ENCODE measurements at regions not wholly inside any gene's neighbourhood (a gene's known extent, or its start where the extent isn't known, plus 50 kb on each side); places are given as distances from the start of the nearest gene placed in this dataset.

- H3K27ac Mint-ChIP-seq = no peak overlapping the region
- peaks cover 4% of the 10 kb centered on the region for H3K9me3 Mint-ChIP-seq (ENCODE audit: low read depth)
- H3K27me3 Mint-ChIP-seq = no peaks in the 10 kb centered on the region
Observed at GRCh38 chr7:113825832-113826231, 93.0 kb downstream of the PPP1R3A start.

GRCh38 chr7:113824117-113824823, 94.5 kb downstream of the PPP1R3A start:
- Mint-ChIP-seq H3K9me3 (ENCODE audit: low read depth) (peaks cover 4% of the 10 kb centered on the region), H3K4me3 (no peak overlapping the region), H3K27me3 (no peaks in the 10 kb centered on the region), H3K36me3 (no peaks in the 10 kb centered on the region), H3K4me1 (ENCODE audit: low read depth) (no peaks in the 10 kb centered on the region), H3K27ac (no peak overlapping the region)

More at GRCh38 chr7:113825832-113826231, 93.0 kb downstream of the PPP1R3A start:
- Mint-ChIP-seq H3K36me3 (no peaks in the 10 kb centered on the region), H3K4me3 (no peak overlapping the region), H3K4me1 (ENCODE audit: low read depth) (no peaks in the 10 kb centered on the region)

GRCh38 chr7:113819474-113819873, 99.3 kb downstream of the PPP1R3A start:
- no peak overlapping the region for H3K27ac Mint-ChIP-seq

DNA sequence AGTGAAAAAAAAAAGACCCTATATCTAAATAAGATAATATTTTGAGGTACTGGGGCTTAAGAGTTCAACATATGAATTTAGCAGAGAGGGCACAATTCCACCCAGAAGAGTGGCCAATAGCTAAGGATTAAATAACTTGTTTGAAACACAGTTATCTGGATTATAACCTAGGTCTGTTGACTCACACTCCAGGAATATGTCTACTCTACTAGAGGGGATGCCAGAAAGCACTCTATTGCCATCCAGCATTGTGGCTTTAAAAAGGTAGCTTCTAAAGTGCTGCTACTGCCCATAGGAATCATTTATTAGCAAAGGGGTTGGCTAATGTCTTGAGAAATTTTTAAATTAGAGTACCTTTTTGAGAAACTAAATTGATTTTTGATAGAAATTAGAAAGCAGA, 102.2 kb downstream of the PPP1R3A start:
- no peaks in the 10 kb centered on the region for H3K4me1 Mint-ChIP-seq (ENCODE audit: low read depth)
- no peak overlapping the region for H3K4me3 Mint-ChIP-seq
- H3K9me3 Mint-ChIP-seq (ENCODE audit: low read depth) = no peaks in the 10 kb centered on the region
- no peaks in the 10 kb centered on the region for H3K27me3 Mint-ChIP-seq
- no peaks in the 10 kb centered on the region for H3K36me3 Mint-ChIP-seq
- no peak overlapping the region for H3K27ac Mint-ChIP-seq

More at GRCh38 chr7:113819474-113819873, 99.3 kb downstream of the PPP1R3A start:
- no peak overlapping the region for H3K4me3 Mint-ChIP-seq
- H3K9me3 Mint-ChIP-seq (ENCODE audit: low read depth) = no peaks in the 10 kb centered on the region
- no peaks in the 10 kb centered on the region for H3K4me1 Mint-ChIP-seq (ENCODE audit: low read depth)
- H3K27me3 Mint-ChIP-seq = no peaks in the 10 kb centered on the region
- H3K36me3 Mint-ChIP-seq = no peaks in the 10 kb centered on the region

GRCh38 chr7:113813471-113813870, 105.3 kb downstream of the PPP1R3A start:
- Mint-ChIP-seq H3K27me3 (no peaks in the 10 kb centered on the region), H3K36me3 (no peaks in the 10 kb centered on the region), H3K27ac (no peak overlapping the region), H3K4me3 (no peak overlapping the region), H3K4me1 (ENCODE audit: low read depth) (no peaks in the 10 kb centered on the region), H3K9me3 (ENCODE audit: low read depth) (no peaks in the 10 kb centered on the region)

GRCh38 chr7:113812591-113813255, 106.1 kb downstream of the PPP1R3A start:
- Mint-ChIP-seq H3K36me3 (no peaks in the 10 kb centered on the region), H3K9me3 (ENCODE audit: low read depth) (no peaks in the 10 kb centered on the region), H3K4me3 (no peak overlapping the region), H3K27me3 (no peaks in the 10 kb centered on the region), H3K4me1 (ENCODE audit: low read depth) (no peaks in the 10 kb centered on the region), H3K27ac (no peak overlapping the region)

DNA sequence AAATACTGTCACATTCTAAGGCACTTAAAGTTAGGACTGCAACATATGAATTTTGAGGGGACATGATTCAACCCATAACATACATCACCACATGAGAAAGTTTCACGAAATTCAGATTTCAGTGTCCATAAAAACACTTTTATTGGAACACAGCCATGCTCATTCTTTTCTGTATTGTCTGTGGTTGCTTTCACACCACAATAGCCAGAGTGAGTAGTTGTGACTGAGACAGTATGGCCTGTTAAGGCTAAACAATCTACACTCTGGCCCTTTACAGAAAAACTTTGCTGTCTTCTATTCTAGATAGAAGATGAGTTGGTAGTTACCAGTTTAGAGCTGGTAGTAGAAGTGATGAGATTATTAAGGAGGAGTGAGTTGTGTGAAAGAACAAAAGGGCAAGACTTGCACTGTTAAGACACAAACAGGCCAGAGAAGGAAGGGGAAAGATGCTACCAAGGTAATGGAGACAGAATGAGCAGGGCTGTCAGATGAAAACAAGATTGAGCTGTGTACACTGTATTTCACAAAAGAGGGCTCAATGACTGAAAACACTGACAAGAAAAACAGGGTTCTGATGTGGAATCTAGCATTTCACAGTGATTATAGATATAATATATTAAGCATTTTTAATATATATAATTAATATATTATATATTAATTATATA, 108.6 kb downstream of the PPP1R3A start:
- Mint-ChIP-seq H3K27me3 (no peaks in the 10 kb centered on the region), H3K4me1 (ENCODE audit: low read depth) (no peaks in the 10 kb centered on the region), H3K9me3 (ENCODE audit: low read depth) (no peaks in the 10 kb centered on the region), H3K4me3 (no peak overlapping the region), H3K27ac (no peak overlapping the region), H3K36me3 (no peaks in the 10 kb centered on the region)

- H3K27me3 Mint-ChIP-seq = no peaks in the 10 kb centered on the region
- no peaks in the 10 kb centered on the region for H3K9me3 Mint-ChIP-seq (ENCODE audit: low read depth)
- no peaks in the 10 kb centered on the region for H3K36me3 Mint-ChIP-seq
- H3K4me1 Mint-ChIP-seq (ENCODE audit: low read depth) = no peaks in the 10 kb centered on the region
- no peak overlapping the region for H3K27ac Mint-ChIP-seq
- no peak overlapping the region for H3K4me3 Mint-ChIP-seq
Observed at GRCh38 chr7:113809581-113809980, 109.2 kb downstream of the PPP1R3A start.

DNA sequence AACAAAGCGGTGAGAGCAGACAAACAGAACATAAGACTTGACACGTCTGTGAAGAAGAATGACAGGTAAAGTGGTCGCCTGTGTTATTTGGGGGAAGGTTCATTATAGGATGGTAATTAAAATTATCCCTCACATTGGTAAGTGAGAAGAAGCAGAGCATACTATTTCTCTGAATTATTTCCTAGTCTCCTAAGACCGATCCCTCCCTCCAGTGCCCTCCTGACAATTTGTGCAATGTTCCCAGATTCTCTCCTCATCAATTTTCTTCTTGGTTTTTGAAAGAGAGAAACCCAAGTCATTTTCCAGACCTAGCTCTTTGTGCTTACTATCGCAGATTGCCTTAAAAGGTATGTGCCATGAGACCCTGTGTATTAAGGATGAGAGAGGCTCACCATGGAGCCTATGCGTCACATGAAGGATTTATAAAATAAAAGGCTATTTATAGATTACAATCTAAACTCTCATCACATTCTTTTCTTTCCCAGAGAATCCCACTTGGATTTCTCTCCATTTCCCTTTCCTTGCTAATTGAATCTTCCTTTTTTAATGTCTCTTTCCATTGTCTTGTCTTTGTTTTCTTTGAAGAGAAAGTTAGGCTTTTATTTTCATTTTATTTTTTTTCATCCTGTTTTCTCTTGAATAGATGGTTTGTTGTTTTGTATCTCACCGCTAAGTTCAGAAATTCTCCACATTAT, 112.0 kb downstream of the PPP1R3A start:
- Mint-ChIP-seq H3K9me3 (ENCODE audit: low read depth) (no peaks in the 10 kb centered on the region), H3K36me3 (no peaks in the 10 kb centered on the region), H3K27me3 (no peaks in the 10 kb centered on the region), H3K27ac (no peak overlapping the region), H3K4me1 (ENCODE audit: low read depth) (no peaks in the 10 kb centered on the region), H3K4me3 (no peak overlapping the region)

DNA sequence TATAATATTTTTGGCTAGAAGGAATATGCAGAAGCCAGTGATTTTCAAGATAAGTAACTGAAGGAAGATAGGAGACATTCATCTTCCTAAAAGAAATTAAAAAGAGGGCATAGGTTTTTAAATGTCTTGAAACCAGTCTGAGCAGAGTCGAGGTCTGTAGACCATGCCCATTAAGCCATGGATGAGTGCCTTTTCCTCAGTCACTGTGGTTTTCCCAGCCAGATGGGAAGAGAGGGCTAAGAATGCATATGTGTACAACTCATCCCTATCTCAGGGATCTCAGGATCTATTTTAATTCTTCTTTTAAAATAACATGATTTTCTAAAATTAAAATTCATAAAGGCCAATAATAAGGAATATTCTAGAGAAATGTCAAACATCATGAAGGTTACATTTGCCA, 112.8 kb downstream of the PPP1R3A start:
- no peaks in the 10 kb centered on the region for H3K4me1 Mint-ChIP-seq (ENCODE audit: low read depth)
- no peaks in the 10 kb centered on the region for H3K9me3 Mint-ChIP-seq (ENCODE audit: low read depth)
- no peaks in the 10 kb centered on the region for H3K36me3 Mint-ChIP-seq
- no peaks in the 10 kb centered on the region for H3K27me3 Mint-ChIP-seq
- H3K27ac Mint-ChIP-seq = no peak overlapping the region
- no peak overlapping the region for H3K4me3 Mint-ChIP-seq

GRCh38 chr7:113804475-113805095, 114.2 kb downstream of the PPP1R3A start:
- no peaks in the 10 kb centered on the region for H3K4me1 Mint-ChIP-seq (ENCODE audit: low read depth)
- no peak overlapping the region for H3K4me3 Mint-ChIP-seq
- no peaks in the 10 kb centered on the region for H3K36me3 Mint-ChIP-seq
- no peaks in the 10 kb centered on the region for H3K9me3 Mint-ChIP-seq (ENCODE audit: low read depth)
- H3K27me3 Mint-ChIP-seq = no peaks in the 10 kb centered on the region
- H3K27ac Mint-ChIP-seq = no peak overlapping the region

DNA sequence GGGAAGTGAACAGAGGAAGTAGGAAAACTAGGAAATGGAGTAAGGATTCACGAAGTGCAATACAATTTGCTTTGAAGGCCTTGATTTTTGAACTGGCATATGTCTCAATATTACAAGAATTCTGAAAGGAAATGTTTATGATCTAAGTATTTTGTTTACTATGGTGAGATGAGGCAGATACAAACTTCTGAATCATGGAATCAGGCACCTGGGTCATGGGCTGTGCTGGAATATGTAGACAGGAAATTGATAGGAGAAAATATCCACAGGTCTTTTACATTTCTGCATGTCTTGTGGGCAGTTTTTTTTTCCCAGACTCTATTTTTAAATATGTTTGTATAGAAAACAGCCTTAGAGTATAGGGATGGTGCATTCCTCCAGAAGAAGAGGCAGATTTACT, 117.1 kb downstream of the PPP1R3A start:
- Mint-ChIP-seq H3K4me3 (no peak overlapping the region), H3K9me3 (ENCODE audit: low read depth) (no peaks in the 10 kb centered on the region), H3K27ac (no peak overlapping the region), H3K4me1 (ENCODE audit: low read depth) (no peaks in the 10 kb centered on the region), H3K27me3 (no peaks in the 10 kb centered on the region), H3K36me3 (no peaks in the 10 kb centered on the region)

GRCh38 chr7:113800826-113801225, 118.0 kb downstream of the PPP1R3A start:
- Mint-ChIP-seq H3K4me1 (ENCODE audit: low read depth) (no peaks in the 10 kb centered on the region), H3K9me3 (ENCODE audit: low read depth) (no peaks in the 10 kb centered on the region), H3K36me3 (no peaks in the 10 kb centered on the region), H3K27ac (no peak overlapping the region), H3K27me3 (no peaks in the 10 kb centered on the region), H3K4me3 (no peak overlapping the region)

GRCh38 chr7:113799896-113800295, 118.9 kb downstream of the PPP1R3A start:
- H3K4me1 Mint-ChIP-seq (ENCODE audit: low read depth) = no peaks in the 10 kb centered on the region
- no peak overlapping the region for H3K4me3 Mint-ChIP-seq
- H3K36me3 Mint-ChIP-seq = no peaks in the 10 kb centered on the region
- H3K9me3 Mint-ChIP-seq (ENCODE audit: low read depth) = no peaks in the 10 kb centered on the region
- no peaks in the 10 kb centered on the region for H3K27me3 Mint-ChIP-seq
- H3K27ac Mint-ChIP-seq = no peak overlapping the region

Measured in activated naive CD8-positive, alpha-beta T cell (primary cell).